AG04450 (cell line): ENCODE measurements at regions not wholly inside any gene's neighbourhood (a gene's known extent, or its start where the extent isn't known, plus 50 kb on each side); places are given as distances from the start of the nearest gene placed in this dataset.

Source experiments
- CTCF ChIA-PET: fragments of 300-600, 350-600 bp; formaldehyde crosslinking; extraction: SDS; loops from one replicate; lab custom pipeline; 2022; ENCODE audit warnings: antibody characterized with exemption, inconsistent platforms; lab: Charles Lee
- POLR2A ChIA-PET: fragments of 350-600 bp; formaldehyde crosslinking; extraction: SDS; loops from one replicate; lab custom pipeline; 2021; ENCODE audit warnings: antibody characterized with exemption, inconsistent platforms; lab: Yijun Ruan, JAX
- DNase-seq: peaks from one replicate; pipeline ENCODE4 v3.0.0-alpha.2; 2011; ENCODE audit warnings: low read depth, low spot score
- H3K27ac ChIP-seq: one replicate; pipeline ENCODE4 v1.5.1; 2012; ENCODE audit warnings: low read depth, low read length, control low read depth
- H3K27me3 ChIP-seq: one replicate; pipeline ENCODE4 v1.6.0; 2012; ENCODE audit warnings: low read length; ENCODE audit not compliant: control insufficient read depth, insufficient read depth
- H3K4me3 ChIP-seq: 2 replicates; pipeline ENCODE4 v1.5.1; 2011; ENCODE audit warnings: mild to moderate bottlenecking, low read depth, low read length, control low read depth
- H3K9me3 ChIP-seq: 2 replicates; pipeline ENCODE4 v1.5.1; 2012; ENCODE audit warnings: low read length; ENCODE audit not compliant: control insufficient read depth, insufficient read depth
- TF ChIP-seq, protein P1 (sequence below): IDR thresholded peaks from 2 replicates; pipeline ENCODE4 v1.5.1; 2011; ENCODE audit warnings: low read depth, low read length, control low read depth, inconsistent platforms

DNA sequence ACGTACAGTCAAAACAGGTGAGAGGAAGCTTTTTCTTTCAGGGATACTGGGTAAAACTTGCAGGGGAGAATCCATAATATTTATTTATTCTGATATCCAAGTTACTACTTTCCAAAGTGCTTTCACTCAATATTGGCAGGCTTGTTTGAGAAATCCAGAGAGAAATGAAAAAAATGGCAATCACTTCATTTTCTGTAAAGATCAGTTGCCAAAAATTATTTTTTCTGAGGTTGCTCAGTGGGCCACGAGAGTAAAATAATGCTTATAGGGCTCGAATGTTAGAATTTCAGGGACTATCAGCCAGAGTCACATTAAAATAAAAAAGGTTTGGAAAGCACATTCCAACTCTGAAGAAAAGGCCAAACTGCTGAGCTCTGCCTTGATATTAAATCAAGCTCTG lies 324.6 kb upstream of the RND3 start:
- Histone ChIP-seq H3K9me3 (no peaks in the 10 kb centered on the region), H3K27me3 (no peaks in the 10 kb centered on the region), H3K27ac (no peak overlapping the region), H3K4me3 (no peak overlapping the region)
- CTCF ChIA-PET = no interaction called here
- POLR2A ChIA-PET = no interaction called here
- TF ChIP-seq, protein P1, sequence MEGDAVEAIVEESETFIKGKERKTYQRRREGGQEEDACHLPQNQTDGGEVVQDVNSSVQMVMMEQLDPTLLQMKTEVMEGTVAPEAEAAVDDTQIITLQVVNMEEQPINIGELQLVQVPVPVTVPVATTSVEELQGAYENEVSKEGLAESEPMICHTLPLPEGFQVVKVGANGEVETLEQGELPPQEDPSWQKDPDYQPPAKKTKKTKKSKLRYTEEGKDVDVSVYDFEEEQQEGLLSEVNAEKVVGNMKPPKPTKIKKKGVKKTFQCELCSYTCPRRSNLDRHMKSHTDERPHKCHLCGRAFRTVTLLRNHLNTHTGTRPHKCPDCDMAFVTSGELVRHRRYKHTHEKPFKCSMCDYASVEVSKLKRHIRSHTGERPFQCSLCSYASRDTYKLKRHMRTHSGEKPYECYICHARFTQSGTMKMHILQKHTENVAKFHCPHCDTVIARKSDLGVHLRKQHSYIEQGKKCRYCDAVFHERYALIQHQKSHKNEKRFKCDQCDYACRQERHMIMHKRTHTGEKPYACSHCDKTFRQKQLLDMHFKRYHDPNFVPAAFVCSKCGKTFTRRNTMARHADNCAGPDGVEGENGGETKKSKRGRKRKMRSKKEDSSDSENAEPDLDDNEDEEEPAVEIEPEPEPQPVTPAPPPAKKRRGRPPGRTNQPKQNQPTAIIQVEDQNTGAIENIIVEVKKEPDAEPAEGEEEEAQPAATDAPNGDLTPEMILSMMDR = no peak
- no peak for DNase-seq

DNA sequence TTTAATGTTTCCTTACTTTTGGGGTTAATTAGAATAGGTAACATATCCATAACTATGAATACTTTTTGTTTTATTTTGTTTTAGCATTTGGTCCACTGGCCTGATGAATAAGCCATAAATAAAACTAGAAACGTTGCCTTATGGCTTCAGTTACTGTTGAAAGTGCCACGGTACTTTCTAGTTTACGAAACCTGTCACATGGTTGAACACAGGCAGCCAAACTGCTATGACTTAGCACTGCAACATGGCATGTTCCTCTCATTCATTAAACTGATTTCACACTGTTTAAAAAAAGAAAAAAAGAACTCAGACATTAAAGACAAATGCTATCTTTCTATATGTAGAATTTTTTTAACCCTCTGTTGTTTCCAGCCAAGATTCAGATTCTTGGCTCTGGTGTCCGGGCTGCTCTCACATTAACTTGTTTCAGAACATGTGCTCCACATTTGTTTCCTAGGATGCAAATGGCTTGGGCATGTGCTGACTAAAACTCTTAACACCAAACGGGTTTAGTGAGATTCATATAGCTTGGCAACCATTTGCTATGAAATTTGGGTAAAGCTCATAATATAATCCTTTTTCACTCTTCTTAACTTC lies 323.9 kb upstream of the RND3 start:
- DNase-seq = no peak
- no peak overlapping the region for H3K4me3 ChIP-seq
- POLR2A ChIA-PET = no interaction called here
- TF ChIP-seq, protein P1 = no peak
- H3K27ac ChIP-seq = no peak overlapping the region
- CTCF ChIA-PET = no interaction called here
- H3K9me3 ChIP-seq = no peaks in the 10 kb centered on the region
- no peaks in the 10 kb centered on the region for H3K27me3 ChIP-seq

DNA sequence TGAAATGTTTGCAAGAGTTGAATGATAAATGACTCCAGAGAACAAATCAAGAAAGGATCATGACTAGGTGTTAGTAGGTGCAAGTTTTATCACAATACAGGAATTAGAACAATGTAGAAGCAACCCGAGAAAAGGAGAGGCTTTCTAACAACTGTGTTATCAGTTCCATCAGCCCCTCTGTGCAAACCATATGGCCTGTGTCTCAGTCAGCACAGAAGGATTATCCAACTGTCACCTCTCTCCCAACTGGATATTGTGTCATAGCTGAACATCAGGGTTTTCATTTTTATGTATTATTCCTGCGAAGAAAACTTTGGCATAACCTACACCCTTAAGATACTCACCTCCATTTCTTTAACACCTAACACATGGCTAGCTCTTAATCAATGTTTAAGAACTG lies 321.6 kb upstream of the RND3 start:
- TF ChIP-seq, protein P1 = no peak
- DNase-seq = no peak
- Histone ChIP-seq H3K4me3 (no peak overlapping the region), H3K27ac (no peak overlapping the region), H3K27me3 (no peaks in the 10 kb centered on the region), H3K9me3 (no peaks in the 10 kb centered on the region)
- CTCF ChIA-PET = no interaction called here
- POLR2A ChIA-PET = no interaction called here

DNA sequence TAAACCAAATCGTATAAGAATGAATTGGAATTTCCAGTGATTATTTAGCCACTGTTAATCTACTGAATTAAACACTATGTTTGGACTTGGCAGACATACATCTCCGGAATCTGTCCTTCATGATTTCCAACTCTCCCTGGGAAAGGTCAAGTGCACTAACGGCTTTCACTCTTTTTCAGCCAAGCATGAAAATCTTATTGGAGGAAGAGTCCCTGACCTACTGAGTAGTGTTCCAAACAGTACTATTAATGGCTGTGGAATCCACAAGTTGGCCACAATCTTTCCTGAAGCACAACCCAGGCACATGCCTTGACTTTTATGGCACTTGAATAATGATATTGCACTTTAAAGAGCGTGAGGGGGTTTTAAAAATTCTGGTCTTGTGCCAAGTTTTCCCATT lies 318.9 kb upstream of the RND3 start:
- POLR2A ChIA-PET = no interaction called here
- H3K4me3 ChIP-seq = no peak overlapping the region
- no peaks in the 10 kb centered on the region for H3K27me3 ChIP-seq
- H3K9me3 ChIP-seq = no peaks in the 10 kb centered on the region
- TF ChIP-seq, protein P1 = no peak
- DNase-seq = no peak
- no peak overlapping the region for H3K27ac ChIP-seq
- CTCF ChIA-PET = no interaction called here

DNA sequence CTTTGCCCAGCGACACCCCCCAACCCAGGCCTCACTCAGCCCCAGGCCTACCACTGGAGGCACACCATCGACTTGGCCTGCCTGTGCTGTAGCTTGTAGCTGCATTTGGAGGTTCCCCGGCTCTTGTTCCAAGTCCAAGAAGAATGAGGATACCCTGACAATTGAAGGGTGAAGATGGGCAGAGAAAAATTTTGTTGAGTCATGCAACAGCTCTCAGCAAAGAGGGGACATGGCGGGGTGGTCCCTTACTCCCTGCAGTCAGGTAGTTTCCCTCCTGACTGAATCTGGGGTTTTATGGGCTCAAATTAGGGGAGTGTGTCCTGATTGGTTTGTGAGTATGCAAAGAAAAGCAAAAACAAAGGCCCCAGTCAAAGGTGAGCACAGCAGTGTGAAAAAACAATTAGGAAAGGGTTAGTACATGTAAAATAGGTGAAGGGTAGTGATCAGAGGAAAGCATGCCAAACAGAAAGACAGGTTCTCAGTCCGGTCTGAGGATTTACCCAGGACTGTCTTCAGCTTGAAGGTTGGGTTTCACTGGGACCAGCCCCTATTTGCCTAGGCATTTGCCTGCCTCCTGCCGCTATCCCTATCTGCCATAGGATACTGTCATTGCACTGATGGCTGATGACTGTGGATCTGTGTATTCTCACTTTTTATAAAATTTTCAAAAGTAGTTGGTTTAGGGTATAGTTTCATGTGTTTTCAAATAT lies 316.4 kb upstream of the RND3 start:
- ChIA-PET POLR2A (no interaction called here), CTCF (no interaction called here)
- no peak for DNase-seq
- no peaks in the 10 kb centered on the region for H3K9me3 ChIP-seq
- no peak overlapping the region for H3K27ac ChIP-seq
- no peak overlapping the region for H3K4me3 ChIP-seq
- no peaks in the 10 kb centered on the region for H3K27me3 ChIP-seq
- TF ChIP-seq, protein P1 = no peak
